ENCODE measurements at regions not wholly inside any gene's neighbourhood (a gene's known extent, or its start where the extent isn't known, plus 50 kb on each side); places are given as distances from the start of the nearest gene placed in this dataset.

- H4K20me1 ChIP-seq (ENCODE audit: insufficient read depth, low read length), result no peaks in the 10 kb centered on the region
- H3K4me3 ChIP-seq (ENCODE audit: low read length), result no peak overlapping the region
- H3K4me2 ChIP-seq (ENCODE audit: low read length), result no peak overlapping the region
Observed at GRCh38 chr5:118249386-118249785, 739.0 kb downstream of the DTWD2 start.

DNA sequence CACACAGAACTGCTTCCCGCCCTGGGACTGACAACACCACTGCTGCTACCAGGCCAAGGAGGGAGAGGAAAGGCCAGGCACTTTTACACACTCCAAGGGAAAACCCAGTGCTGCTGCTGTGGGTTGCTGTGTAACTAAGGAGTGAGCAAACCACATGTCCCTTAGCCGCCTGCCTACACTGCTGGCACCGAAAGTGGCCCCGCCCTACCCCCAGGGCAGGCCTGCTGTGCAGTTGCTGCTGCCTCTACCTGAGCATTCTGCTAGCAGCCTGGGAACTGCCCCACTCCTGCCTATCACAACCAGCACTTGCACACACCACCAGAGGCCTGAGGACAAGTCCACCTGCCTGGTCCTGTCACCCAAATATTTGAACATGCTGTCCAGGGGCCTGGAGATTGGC, 740.9 kb downstream of the DTWD2 start:
- H3K36me3 ChIP-seq (replicated peaks; ENCODE audit: low read depth, low read length), result no peaks in the 10 kb centered on the region
- no peaks in the 10 kb centered on the region for H3K79me2 ChIP-seq (ENCODE audit: low read length)
- no peaks in the 10 kb centered on the region for H4K20me1 ChIP-seq (ENCODE audit: insufficient read depth, low read length)
- no peak overlapping the region for H3K4me2 ChIP-seq (ENCODE audit: low read length)
- no peak for TF ChIP-seq CTCF (IDR thresholded peaks at IDR 0.05; ENCODE audit: low read depth, low read length)
- TF ChIP-seq EZH2phosphoT487 (IDR thresholded peaks at IDR 0.05; ENCODE audit: low read depth), result no peak
- H3K9me3 ChIP-seq (ENCODE audit: insufficient read depth, low read length), result no peaks in the 10 kb centered on the region
- no peaks in the 10 kb centered on the region for H3K4me1 ChIP-seq (ENCODE audit: low read length)
- H3K9ac ChIP-seq (ENCODE audit: low read length), result no peak overlapping the region
- H3K27me3 ChIP-seq (ENCODE audit: low read depth, low read length), result no peaks in the 10 kb centered on the region
- H3K27ac ChIP-seq (ENCODE audit: low read length), result no peak overlapping the region
- no peak overlapping the region for H3K4me3 ChIP-seq (ENCODE audit: low read length)
- no peak overlapping the region for H2AFZ ChIP-seq (ENCODE audit: low read depth, low read length)

More at GRCh38 chr5:118249386-118249785, 739.0 kb downstream of the DTWD2 start:
- H3K36me3 ChIP-seq (replicated peaks; ENCODE audit: low read depth, low read length), result no peaks in the 10 kb centered on the region
- no peaks in the 10 kb centered on the region for H3K9me3 ChIP-seq (ENCODE audit: insufficient read depth, low read length)
- TF ChIP-seq CTCF (IDR thresholded peaks at IDR 0.05; ENCODE audit: low read depth, low read length), result no peak
- H2AFZ ChIP-seq (ENCODE audit: low read depth, low read length), result no peak overlapping the region
- no peaks in the 10 kb centered on the region for H3K27me3 ChIP-seq (ENCODE audit: low read depth, low read length)
- no peak overlapping the region for H3K9ac ChIP-seq (ENCODE audit: low read length)
- no peak overlapping the region for H3K27ac ChIP-seq (ENCODE audit: low read length)
- no peaks in the 10 kb centered on the region for H3K79me2 ChIP-seq (ENCODE audit: low read length)
- H3K4me1 ChIP-seq (ENCODE audit: low read length), result no peaks in the 10 kb centered on the region

DNA sequence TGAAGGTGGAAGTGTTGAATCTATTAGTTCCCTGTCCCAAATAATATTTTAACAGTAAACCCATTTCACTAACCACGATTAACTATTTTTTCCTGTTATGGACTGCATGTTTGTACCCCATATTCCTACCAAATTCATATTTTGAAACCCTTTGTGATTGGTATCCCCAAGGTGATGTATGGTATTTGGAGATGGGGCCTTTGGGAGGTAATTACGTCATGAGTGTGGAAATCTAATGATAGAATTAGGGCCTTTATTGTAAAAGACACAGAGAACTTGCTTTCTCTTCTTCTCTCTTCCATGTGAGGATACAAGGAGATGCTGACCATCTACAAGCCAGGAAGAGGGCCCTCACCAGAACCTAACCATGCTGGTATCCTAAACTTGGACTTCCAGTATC, 744.7 kb downstream of the DTWD2 start:
- Histone ChIP-seq H3K9me3 (ENCODE audit: insufficient read depth, low read length) (no peaks in the 10 kb centered on the region), H3K9ac (ENCODE audit: low read length) (no peak overlapping the region), H4K20me1 (ENCODE audit: insufficient read depth, low read length) (no peaks in the 10 kb centered on the region), H3K36me3 (replicated peaks; ENCODE audit: low read depth, low read length) (no peaks in the 10 kb centered on the region), H3K79me2 (ENCODE audit: low read length) (no peaks in the 10 kb centered on the region), H3K4me1 (ENCODE audit: low read length) (no peaks in the 10 kb centered on the region), H3K27ac (ENCODE audit: low read length) (no peak overlapping the region), H3K4me2 (ENCODE audit: low read length) (no peak overlapping the region), H3K4me3 (ENCODE audit: low read length) (no peak overlapping the region), H2AFZ (ENCODE audit: low read depth, low read length) (no peak overlapping the region), H3K27me3 (ENCODE audit: low read depth, low read length) (no peaks in the 10 kb centered on the region)
- TF ChIP-seq CTCF (IDR thresholded peaks at IDR 0.05; ENCODE audit: low read depth, low read length), result no peak
- no peak for TF ChIP-seq EZH2phosphoT487 (IDR thresholded peaks at IDR 0.05; ENCODE audit: low read depth)

DNA sequence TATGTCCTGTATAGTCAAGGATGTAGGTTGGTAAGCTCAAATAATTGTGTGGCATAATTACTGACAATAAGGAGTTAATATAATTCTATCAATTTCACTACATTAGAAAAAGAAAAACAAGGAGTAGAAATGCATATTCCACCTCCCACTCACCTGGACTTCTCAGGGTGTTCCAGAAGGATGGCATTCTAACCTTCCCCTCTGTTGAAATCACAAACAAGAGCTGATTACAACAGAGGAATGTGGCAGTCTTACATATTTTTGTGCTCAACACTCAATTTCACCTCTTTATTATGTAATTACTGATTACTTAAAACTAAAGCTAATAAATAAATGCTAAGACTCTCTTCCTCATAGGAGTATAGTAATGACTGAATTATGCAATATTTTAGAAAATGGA, 745.3 kb downstream of the DTWD2 start:
- no peaks in the 10 kb centered on the region for H3K27me3 ChIP-seq (ENCODE audit: low read depth, low read length)
- TF ChIP-seq EZH2phosphoT487 (IDR thresholded peaks at IDR 0.05; ENCODE audit: low read depth) (no peak), CTCF (IDR thresholded peaks at IDR 0.05; ENCODE audit: low read depth, low read length) (no peak)
- no peak overlapping the region for H3K9ac ChIP-seq (ENCODE audit: low read length)
- no peak overlapping the region for H2AFZ ChIP-seq (ENCODE audit: low read depth, low read length)
- no peak overlapping the region for H3K27ac ChIP-seq (ENCODE audit: low read length)
- no peaks in the 10 kb centered on the region for H4K20me1 ChIP-seq (ENCODE audit: insufficient read depth, low read length)
- no peak overlapping the region for H3K4me2 ChIP-seq (ENCODE audit: low read length)
- H3K4me3 ChIP-seq (ENCODE audit: low read length), result no peak overlapping the region
- H3K9me3 ChIP-seq (ENCODE audit: insufficient read depth, low read length), result no peaks in the 10 kb centered on the region
- H3K79me2 ChIP-seq (ENCODE audit: low read length), result no peaks in the 10 kb centered on the region
- no peaks in the 10 kb centered on the region for H3K36me3 ChIP-seq (replicated peaks; ENCODE audit: low read depth, low read length)
- no peaks in the 10 kb centered on the region for H3K4me1 ChIP-seq (ENCODE audit: low read length)

Data from OCI-LY3 (cell line).